ENCODE measurements at regions not wholly inside any gene's neighbourhood (a gene's known extent, or its start where the extent isn't known, plus 50 kb on each side); places are given as distances from the start of the nearest gene placed in this dataset.

GRCh38 chr3:22244761-22245521, 493.9 kb upstream of the ZNF385D start:
- Histone ChIP-seq H2AFZ (ENCODE audit: low read length) (no peak overlapping the region), H3F3A (ENCODE audit: insufficient read depth, low read length) (no peaks in the 10 kb centered on the region), H3K9me2 (ENCODE audit: low read depth, low read length) (no peaks in the 10 kb centered on the region), H3K4me2 (ENCODE audit: low read length) (no peak overlapping the region), H3K27ac (ENCODE audit: low read depth, low read length, poor library complexity, severe bottlenecking) (no peak overlapping the region), H3K4me3 (ENCODE audit: low read depth, low read length, poor library complexity, severe bottlenecking) (no peak overlapping the region), H3K9me3 (ENCODE audit: low read length) (no peaks in the 10 kb centered on the region), H4K20me1 (ENCODE audit: insufficient read depth, low read length) (no peaks in the 10 kb centered on the region), H3K79me2 (ENCODE audit: insufficient read depth, low read length) (no peaks in the 10 kb centered on the region), H3K36me3 (ENCODE audit: insufficient read depth, low read length) (no peaks in the 10 kb centered on the region), H3K27me3 (ENCODE audit: insufficient read depth, low read length) (no peaks in the 10 kb centered on the region), H3K9ac (ENCODE audit: low read length) (no peak overlapping the region), H3K4me1 (ENCODE audit: insufficient read depth, low read length, severe bottlenecking) (no peaks in the 10 kb centered on the region)
- TF ChIP-seq EZH2 (IDR thresholded peaks at IDR 0.05; ENCODE audit: borderline replicate concordance, low read length) (no peak), CTCF (IDR thresholded peaks at IDR 0.05; ENCODE audit: low read length) (no peak)

GRCh38 chr3:22245811-22246583, 495.0 kb upstream of the ZNF385D start:
- no peak overlapping the region for H3K9ac ChIP-seq (ENCODE audit: low read length)
- H3K27ac ChIP-seq (ENCODE audit: low read depth, low read length, poor library complexity, severe bottlenecking): no peak overlapping the region
- no peaks in the 10 kb centered on the region for H4K20me1 ChIP-seq (ENCODE audit: insufficient read depth, low read length)
- H3K4me3 ChIP-seq (ENCODE audit: low read depth, low read length, poor library complexity, severe bottlenecking): no peak overlapping the region
- no peaks in the 10 kb centered on the region for H3F3A ChIP-seq (ENCODE audit: insufficient read depth, low read length)
- H3K9me3 ChIP-seq (ENCODE audit: low read length): no peaks in the 10 kb centered on the region
- H3K36me3 ChIP-seq (ENCODE audit: insufficient read depth, low read length): no peaks in the 10 kb centered on the region
- TF ChIP-seq CTCF (IDR thresholded peaks at IDR 0.05; ENCODE audit: low read length): no peak
- no peak for TF ChIP-seq EZH2 (IDR thresholded peaks at IDR 0.05; ENCODE audit: borderline replicate concordance, low read length)
- H3K4me1 ChIP-seq (ENCODE audit: insufficient read depth, low read length, severe bottlenecking): no peaks in the 10 kb centered on the region
- no peaks in the 10 kb centered on the region for H3K79me2 ChIP-seq (ENCODE audit: insufficient read depth, low read length)
- H3K27me3 ChIP-seq (ENCODE audit: insufficient read depth, low read length): no peaks in the 10 kb centered on the region
- H2AFZ ChIP-seq (ENCODE audit: low read length): no peak overlapping the region
- H3K9me2 ChIP-seq (ENCODE audit: low read depth, low read length): no peaks in the 10 kb centered on the region
- no peak overlapping the region for H3K4me2 ChIP-seq (ENCODE audit: low read length)

- Histone ChIP-seq H3K4me1 (ENCODE audit: insufficient read depth, low read length, severe bottlenecking) (no peaks in the 10 kb centered on the region), H3K27ac (ENCODE audit: low read depth, low read length, poor library complexity, severe bottlenecking) (no peak overlapping the region), H3K79me2 (ENCODE audit: insufficient read depth, low read length) (no peaks in the 10 kb centered on the region), H4K20me1 (ENCODE audit: insufficient read depth, low read length) (no peaks in the 10 kb centered on the region), H3K4me2 (ENCODE audit: low read length) (no peak overlapping the region), H3K9me3 (ENCODE audit: low read length) (no peaks in the 10 kb centered on the region), H3K9ac (ENCODE audit: low read length) (no peak overlapping the region), H3K27me3 (ENCODE audit: insufficient read depth, low read length) (no peaks in the 10 kb centered on the region), H3K4me3 (ENCODE audit: low read depth, low read length, poor library complexity, severe bottlenecking) (no peak overlapping the region), H3K36me3 (ENCODE audit: insufficient read depth, low read length) (no peaks in the 10 kb centered on the region), H2AFZ (ENCODE audit: low read length) (no peak overlapping the region), H3F3A (ENCODE audit: insufficient read depth, low read length) (no peaks in the 10 kb centered on the region), H3K9me2 (ENCODE audit: low read depth, low read length) (no peaks in the 10 kb centered on the region)
- TF ChIP-seq CTCF (IDR thresholded peaks at IDR 0.05; ENCODE audit: low read length) (no peak), EZH2 (IDR thresholded peaks at IDR 0.05; ENCODE audit: borderline replicate concordance, low read length) (no peak)
Measured at GRCh38 chr3:22249658-22250057, 498.6 kb upstream of the ZNF385D start.
